IPS DF 6.9 (cell line): ENCODE measurements at regions not wholly inside any gene's neighbourhood (a gene's known extent, or its start where the extent isn't known, plus 50 kb on each side); places are given as distances from the start of the nearest gene placed in this dataset.

Source experiments
- DNase-seq: peaks from one replicate; pipeline ENCODE4 v3.0.0-alpha.2; 2013; ENCODE audit warnings: low read depth, low spot score
- H3K27ac ChIP-seq: one replicate; pipeline ENCODE4 v1.5.1; 2013; ENCODE audit warnings: low read length, control low read depth
- H3K27me3 ChIP-seq: 2 replicates; pipeline ENCODE4 v1.6.1; 2013; ENCODE audit warnings: mild to moderate bottlenecking, low read length; ENCODE audit not compliant: control insufficient read depth, insufficient read depth
- H3K36me3 ChIP-seq: 2 replicates; pipeline ENCODE4 v1.6.1; 2013; ENCODE audit warnings: low read length; ENCODE audit not compliant: control insufficient read depth, insufficient read depth
- H3K4me1 ChIP-seq: 2 replicates; pipeline ENCODE4 v1.6.1; 2013; ENCODE audit warnings: low read length; ENCODE audit not compliant: control insufficient read depth, insufficient read depth
- H3K4me3 ChIP-seq: 2 replicates; pipeline ENCODE4 v1.5.1; 2013; ENCODE audit warnings: mild to moderate bottlenecking, low read length
- H3K9me3 ChIP-seq: 2 replicates; pipeline ENCODE4 v1.6.1; 2013; ENCODE audit warnings: low read length, inconsistent platforms; ENCODE audit not compliant: control insufficient read depth, insufficient read depth
- WGBS: extraction: QIAGEN DNeasy Blood & Tissue Kit; methylation state at CpG from one replicate; pipeline ENCODE4 v1.1.7; 2013; ENCODE audit warnings: mixed read lengths, missing lambda C conversion rate; ENCODE audit not compliant: insufficient read length, insufficient coverage; 5-methylcytosine and 5-hydroxymethylcytosine counted together

- Histone ChIP-seq H3K27me3 (no peaks in the 10 kb centered on the region), H3K36me3 (no peaks in the 10 kb centered on the region), H3K27ac (no peak overlapping the region), H3K4me3 (no peak overlapping the region), H3K9me3 (peaks cover 27% of the 10 kb centered on the region), H3K4me1 (no peaks in the 10 kb centered on the region)
- no CpG with 5 or more reads among the region's 20 CpGs for WGBS
- DNase-seq = no peak
Measured at GRCh38 chr22:48185071-48186055, 1422.9 kb downstream of the TBC1D22A start.

- WGBS = no CpG with 5 or more reads among the region's 25 CpGs
- Histone ChIP-seq H3K36me3 (no peaks in the 10 kb centered on the region), H3K27ac (no peak overlapping the region), H3K4me1 (no peaks in the 10 kb centered on the region), H3K9me3 (peaks cover 37% of the 10 kb centered on the region), H3K27me3 (no peaks in the 10 kb centered on the region), H3K4me3 (no peak overlapping the region)
- DNase-seq = no peak
Measured at GRCh38 chr22:48182846-48183805, 1420.7 kb downstream of the TBC1D22A start.

GRCh38 chr22:48182031-48182430 lies 1419.6 kb downstream of the TBC1D22A start:
- Histone ChIP-seq H3K27ac (no peak overlapping the region), H3K4me3 (no peak overlapping the region), H3K36me3 (no peaks in the 10 kb centered on the region), H3K9me3 (peaks cover 34% of the 10 kb centered on the region), H3K4me1 (no peaks in the 10 kb centered on the region), H3K27me3 (no peaks in the 10 kb centered on the region)
- no CpG with 5 or more reads among the region's 5 CpGs for WGBS
- no peak for DNase-seq

GRCh38 chr22:48181263-48181955 lies 1419.0 kb downstream of the TBC1D22A start:
- no CpG with 5 or more reads among the region's 18 CpGs for WGBS
- peaks cover 32% of the 10 kb centered on the region for H3K9me3 ChIP-seq
- no peaks in the 10 kb centered on the region for H3K27me3 ChIP-seq
- no peak overlapping the region for H3K27ac ChIP-seq
- no peaks in the 10 kb centered on the region for H3K4me1 ChIP-seq
- no peak overlapping the region for H3K4me3 ChIP-seq
- DNase-seq = no peak
- H3K36me3 ChIP-seq = no peaks in the 10 kb centered on the region

GRCh38 chr22:48180631-48181030 lies 1418.2 kb downstream of the TBC1D22A start:
- no peak for DNase-seq
- Histone ChIP-seq H3K27me3 (no peaks in the 10 kb centered on the region), H3K4me3 (no peak overlapping the region), H3K9me3 (peaks cover 27% of the 10 kb centered on the region), H3K36me3 (no peaks in the 10 kb centered on the region), H3K27ac (no peak overlapping the region), H3K4me1 (no peaks in the 10 kb centered on the region)
- WGBS = no CpG with 5 or more reads among the region's 4 CpGs

- no peak overlapping the region for H3K4me3 ChIP-seq
- no peak for DNase-seq
- H3K4me1 ChIP-seq = no peaks in the 10 kb centered on the region
- peaks cover 20% of the 10 kb centered on the region for H3K9me3 ChIP-seq
- H3K36me3 ChIP-seq = no peaks in the 10 kb centered on the region
- no peaks in the 10 kb centered on the region for H3K27me3 ChIP-seq
- no peak overlapping the region for H3K27ac ChIP-seq
- WGBS = no CpG with 5 or more reads among the region's 15 CpGs
Measured at GRCh38 chr22:48179571-48180546, 1417.4 kb downstream of the TBC1D22A start.

GRCh38 chr22:48178536-48178935 lies 1416.1 kb downstream of the TBC1D22A start:
- Histone ChIP-seq H3K4me1 (no peaks in the 10 kb centered on the region), H3K36me3 (no peaks in the 10 kb centered on the region), H3K27me3 (no peaks in the 10 kb centered on the region), H3K9me3 (peaks cover 22% of the 10 kb centered on the region), H3K4me3 (no peak overlapping the region), H3K27ac (no peak overlapping the region)
- no peak for DNase-seq
- WGBS = no CpG with 5 or more reads among the region's 7 CpGs

GRCh38 chr22:48177631-48178030 lies 1415.2 kb downstream of the TBC1D22A start:
- Histone ChIP-seq H3K36me3 (no peaks in the 10 kb centered on the region), H3K4me3 (no peak overlapping the region), H3K27ac (no peak overlapping the region), H3K9me3 (peaks cover 24% of the 10 kb centered on the region), H3K27me3 (no peaks in the 10 kb centered on the region), H3K4me1 (no peaks in the 10 kb centered on the region)
- DNase-seq = no peak
- no CpG with 5 or more reads among the region's 5 CpGs for WGBS

- Histone ChIP-seq H3K27me3 (no peaks in the 10 kb centered on the region), H3K4me3 (no peak overlapping the region), H3K9me3 (peaks cover 25% of the 10 kb centered on the region), H3K36me3 (no peaks in the 10 kb centered on the region), H3K4me1 (no peaks in the 10 kb centered on the region), H3K27ac (no peak overlapping the region)
- no CpG with 5 or more reads among the region's 2 CpGs for WGBS
- no peak for DNase-seq
Measured at GRCh38 chr22:48175721-48176120, 1413.3 kb downstream of the TBC1D22A start.
